ENCODE measurements at regions not wholly inside any gene's neighbourhood (a gene's known extent, or its start where the extent isn't known, plus 50 kb on each side); places are given as distances from the start of the nearest gene placed in this dataset.

DNA sequence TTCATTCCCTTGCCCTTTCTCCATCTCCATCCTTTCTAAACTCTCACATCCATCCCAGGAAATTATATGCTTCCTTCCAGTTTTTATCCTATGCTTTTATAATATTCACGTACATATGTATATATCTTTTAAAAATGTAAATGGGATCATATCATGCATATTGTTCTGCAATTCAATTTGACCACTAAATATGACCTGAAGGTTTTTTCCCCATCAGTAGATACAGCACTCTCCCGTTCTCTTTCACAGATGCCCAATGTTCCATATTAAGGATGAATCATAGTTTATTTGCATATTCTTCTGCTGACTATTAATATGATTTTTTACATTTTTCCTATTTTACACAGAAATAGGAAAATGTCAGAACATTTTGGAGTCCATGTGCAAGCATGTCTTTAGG, 213.3 kb upstream of the PARD3B start:
- H3K27ac Mint-ChIP-seq: no peak overlapping the region
- peaks cover 0 to 1% (median 0%) of the 10 kb centered on the region in 11 donors for H3K9me3 Mint-ChIP-seq
- Histone ChIP-seq H3K4me1 (ENCODE audit: control insufficient read depth in 2 of 2, insufficient read depth in 2 of 2, low read length in 2 of 2) (no peaks in the 10 kb centered on the region), H3K27ac (ENCODE audit: low read depth, low read length) (no peak overlapping the region), H3K9me3 (ENCODE audit: control insufficient read depth in 2 of 3, low read length in 3 of 3) (no peaks in the 10 kb centered on the region), H3K4me3 (ENCODE audit: low read length) (no peak overlapping the region), H3K36me3 (ENCODE audit: control insufficient read depth in 2 of 3, insufficient read depth in 3 of 3, low read length in 3 of 3) (no peaks in the 10 kb centered on the region), H3K27me3 (ENCODE audit: control insufficient read depth in 2 of 2, insufficient read depth in 2 of 2, low read length in 2 of 2) (no peaks in the 10 kb centered on the region)
- CTCF ChIA-PET: no interaction called here
- peaks cover 17 to 26% (median 25%) of the 10 kb centered on the region in 5 donors for H3K27me3 Mint-ChIP-seq
- DNase-seq (no peak), ATAC-seq (no peak)
- POLR2A ChIA-PET: no interaction called here
- intact Hi-C loops (cut with micrococcal nuclease): no loop called here
- no peaks in the 10 kb centered on the region for H3K36me3 Mint-ChIP-seq
- no peak overlapping the region for H3K4me3 Mint-ChIP-seq
- no peaks in the 10 kb centered on the region for H3K4me1 Mint-ChIP-seq

DNA sequence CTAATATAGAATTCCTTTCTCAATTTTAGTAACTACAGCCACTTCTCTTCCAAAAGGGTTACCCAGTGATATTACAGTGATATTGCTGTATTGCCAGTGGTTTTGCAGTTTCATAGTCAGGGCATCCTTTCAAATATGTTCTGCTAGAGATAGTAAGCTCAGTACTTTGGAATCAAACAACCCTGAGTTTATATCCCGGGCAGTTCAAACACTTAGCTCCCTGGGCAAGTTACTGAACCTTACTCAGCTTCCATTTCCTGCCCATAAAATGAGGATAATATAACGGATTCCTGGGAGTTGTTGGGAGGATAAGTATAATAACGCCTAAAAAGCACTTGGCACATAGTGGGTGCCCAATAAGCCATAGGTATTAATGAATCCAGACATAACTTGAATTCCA, 212.6 kb upstream of the PARD3B start:
- ChIA-PET CTCF (no interaction called here), POLR2A (no interaction called here)
- Mint-ChIP-seq H3K9me3 (peaks cover 0 to 1% (median 0%) of the 10 kb centered on the region in 11 donors), H3K36me3 (no peaks in the 10 kb centered on the region), H3K4me3 (no peak overlapping the region), H3K27ac (no peak overlapping the region), H3K4me1 (no peaks in the 10 kb centered on the region), H3K27me3 (peaks cover 23 to 33% (median 32%) of the 10 kb centered on the region in 5 donors)
- intact Hi-C loops (cut with micrococcal nuclease): no loop called here
- H3K9me3 ChIP-seq (ENCODE audit: control insufficient read depth in 2 of 3, low read length in 3 of 3): no peaks in the 10 kb centered on the region
- ATAC-seq: no peak
- no peak for DNase-seq
- no peaks in the 10 kb centered on the region for H3K36me3 ChIP-seq (ENCODE audit: control insufficient read depth in 2 of 3, insufficient read depth in 3 of 3, low read length in 3 of 3)
- no peaks in the 10 kb centered on the region for H3K4me1 ChIP-seq (ENCODE audit: control insufficient read depth in 2 of 2, insufficient read depth in 2 of 2, low read length in 2 of 2)
- H3K27me3 ChIP-seq (ENCODE audit: control insufficient read depth in 2 of 2, insufficient read depth in 2 of 2, low read length in 2 of 2): no peaks in the 10 kb centered on the region
- no peak overlapping the region for H3K27ac ChIP-seq (ENCODE audit: low read depth, low read length)
- H3K4me3 ChIP-seq (ENCODE audit: low read length): no peak overlapping the region

DNA sequence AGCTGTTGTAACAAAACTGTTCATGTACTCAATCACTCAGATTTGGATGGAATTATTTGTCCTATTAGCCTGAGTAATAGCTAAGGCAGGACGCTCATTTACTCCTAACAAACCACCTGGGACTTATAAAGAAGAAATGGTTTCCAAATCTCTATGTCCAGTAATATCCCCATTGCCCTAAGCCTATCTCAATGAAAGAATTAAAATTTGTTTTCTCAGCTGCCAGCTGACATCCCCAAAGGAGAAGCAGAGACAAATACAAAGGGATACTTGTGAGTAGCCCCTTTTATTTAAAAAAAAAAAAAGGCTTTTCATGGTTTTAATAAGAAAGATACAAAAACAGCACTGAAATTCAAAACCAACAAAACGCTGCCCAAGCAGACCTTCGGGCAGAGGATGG, 211.4 kb upstream of the PARD3B start:
- Mint-ChIP-seq H3K27ac (no peak overlapping the region), H3K36me3 (no peaks in the 10 kb centered on the region), H3K4me3 (no peak overlapping the region), H3K27me3 (peaks cover 34 to 44% (median 37%) of the 10 kb centered on the region in 5 donors), H3K9me3 (peaks cover 0 to 1% (median 0%) of the 10 kb centered on the region in 11 donors), H3K4me1 (no peaks in the 10 kb centered on the region)
- Histone ChIP-seq H3K4me3 (ENCODE audit: low read length) (no peak overlapping the region), H3K27ac (ENCODE audit: low read depth, low read length) (no peak overlapping the region), H3K36me3 (ENCODE audit: control insufficient read depth in 2 of 3, insufficient read depth in 3 of 3, low read length in 3 of 3) (no peaks in the 10 kb centered on the region), H3K9me3 (ENCODE audit: control insufficient read depth in 2 of 3, low read length in 3 of 3) (no peaks in the 10 kb centered on the region), H3K4me1 (ENCODE audit: control insufficient read depth in 2 of 2, insufficient read depth in 2 of 2, low read length in 2 of 2) (no peaks in the 10 kb centered on the region), H3K27me3 (ENCODE audit: control insufficient read depth in 2 of 2, insufficient read depth in 2 of 2, low read length in 2 of 2) (no peaks in the 10 kb centered on the region)
- ChIA-PET POLR2A (no interaction called here), CTCF (no interaction called here)
- DNase-seq: no peak
- intact Hi-C loops (cut with micrococcal nuclease): no loop called here
- ATAC-seq: no peak

DNA sequence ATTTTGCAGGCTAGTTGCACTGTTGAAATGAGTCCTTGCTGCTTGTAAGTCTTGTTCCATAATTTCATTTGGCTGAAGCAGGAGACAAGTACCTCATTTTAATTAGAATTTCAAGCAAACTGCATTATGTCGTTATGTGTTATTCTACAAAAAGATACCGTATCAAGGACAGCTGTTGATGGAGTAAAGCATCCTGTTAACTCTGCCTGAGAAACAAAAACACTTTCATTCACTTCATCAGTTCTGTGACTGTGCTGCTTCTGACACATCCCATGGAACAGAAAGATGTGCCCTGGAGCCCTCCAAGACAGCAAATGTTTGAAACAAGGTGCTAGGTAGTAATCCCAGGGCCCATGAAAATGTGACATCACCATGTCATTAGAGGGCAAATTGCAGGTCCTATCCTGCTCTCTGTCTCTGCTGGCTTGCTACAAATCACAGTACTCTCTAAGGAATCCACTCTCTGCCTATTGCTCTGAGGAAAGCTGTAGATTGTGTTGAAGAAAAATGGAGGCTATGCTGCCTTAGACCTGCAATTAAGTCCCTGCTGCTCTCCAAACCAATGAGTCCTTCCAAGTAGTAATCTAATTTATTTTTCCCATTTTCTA, 209.7 kb upstream of the PARD3B start:
- no peak overlapping the region for H3K4me3 ChIP-seq (ENCODE audit: low read length)
- H3K27ac Mint-ChIP-seq: no peak overlapping the region
- H3K27ac ChIP-seq (ENCODE audit: low read depth, low read length): no peak overlapping the region
- ChIA-PET CTCF (no interaction called here), POLR2A (no interaction called here)
- H3K27me3 ChIP-seq (ENCODE audit: control insufficient read depth in 2 of 2, insufficient read depth in 2 of 2, low read length in 2 of 2): no peaks in the 10 kb centered on the region
- no peak overlapping the region for H3K4me3 Mint-ChIP-seq
- no peaks in the 10 kb centered on the region for H3K4me1 ChIP-seq (ENCODE audit: control insufficient read depth in 2 of 2, insufficient read depth in 2 of 2, low read length in 2 of 2)
- peaks cover 39 to 57% (median 44%) of the 10 kb centered on the region in 5 donors for H3K27me3 Mint-ChIP-seq
- no peak for ATAC-seq
- peaks cover 0 to 1% (median 0%) of the 10 kb centered on the region in 11 donors for H3K9me3 Mint-ChIP-seq
- intact Hi-C loops (cut with micrococcal nuclease): no loop called here
- H3K36me3 Mint-ChIP-seq: no peaks in the 10 kb centered on the region
- H3K36me3 ChIP-seq (ENCODE audit: control insufficient read depth in 2 of 3, insufficient read depth in 3 of 3, low read length in 3 of 3): no peaks in the 10 kb centered on the region
- no peaks in the 10 kb centered on the region for H3K9me3 ChIP-seq (ENCODE audit: control insufficient read depth in 2 of 3, low read length in 3 of 3)
- DNase-seq: no peak
- no peaks in the 10 kb centered on the region for H3K4me1 Mint-ChIP-seq

DNA sequence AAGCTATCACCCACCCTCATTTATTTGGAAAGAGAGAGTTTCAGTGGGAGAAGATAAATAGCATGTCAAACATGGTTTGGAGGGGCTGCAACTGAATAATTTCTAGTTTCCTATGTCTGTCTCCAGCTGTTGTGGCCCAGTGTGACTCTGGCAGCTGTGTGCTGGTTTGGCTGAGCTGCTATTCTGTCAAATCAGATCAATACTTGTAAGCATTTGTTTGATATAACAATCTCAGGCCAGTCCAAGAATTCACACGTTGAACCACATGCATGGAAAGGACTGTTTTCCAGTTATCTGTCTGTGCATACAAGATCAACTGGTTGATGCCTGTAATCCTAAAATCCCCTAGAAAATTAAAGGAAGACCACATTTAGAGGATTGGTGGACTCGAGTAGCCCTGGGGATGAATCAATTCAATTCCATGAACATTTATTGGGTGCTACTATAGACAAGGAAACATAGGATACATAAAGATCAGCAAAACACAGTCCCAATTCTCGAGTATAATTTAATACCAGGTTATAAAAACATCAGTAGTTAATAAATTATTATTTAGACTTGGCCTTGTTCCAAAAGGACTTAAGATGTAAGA, 209.0 kb upstream of the PARD3B start:
- ChIA-PET CTCF (no interaction called here), POLR2A (no interaction called here)
- Histone ChIP-seq H3K27ac (ENCODE audit: low read depth, low read length) (no peak overlapping the region), H3K4me1 (ENCODE audit: control insufficient read depth in 2 of 2, insufficient read depth in 2 of 2, low read length in 2 of 2) (no peaks in the 10 kb centered on the region), H3K36me3 (ENCODE audit: control insufficient read depth in 2 of 3, insufficient read depth in 3 of 3, low read length in 3 of 3) (no peaks in the 10 kb centered on the region), H3K4me3 (ENCODE audit: low read length) (no peak overlapping the region), H3K9me3 (ENCODE audit: control insufficient read depth in 2 of 3, low read length in 3 of 3) (no peaks in the 10 kb centered on the region), H3K27me3 (ENCODE audit: control insufficient read depth in 2 of 2, insufficient read depth in 2 of 2, low read length in 2 of 2) (no peaks in the 10 kb centered on the region)
- Mint-ChIP-seq H3K27me3 (peaks cover 39 to 64% (median 49%) of the 10 kb centered on the region in 5 donors), H3K9me3 (peaks cover 0 to 1% (median 0%) of the 10 kb centered on the region in 11 donors), H3K27ac (no peak overlapping the region), H3K4me3 (no peak overlapping the region), H3K4me1 (no peaks in the 10 kb centered on the region), H3K36me3 (no peaks in the 10 kb centered on the region)
- DNase-seq (no peak), ATAC-seq (no peak)
- intact Hi-C loops (cut with micrococcal nuclease): no loop called here

DNA sequence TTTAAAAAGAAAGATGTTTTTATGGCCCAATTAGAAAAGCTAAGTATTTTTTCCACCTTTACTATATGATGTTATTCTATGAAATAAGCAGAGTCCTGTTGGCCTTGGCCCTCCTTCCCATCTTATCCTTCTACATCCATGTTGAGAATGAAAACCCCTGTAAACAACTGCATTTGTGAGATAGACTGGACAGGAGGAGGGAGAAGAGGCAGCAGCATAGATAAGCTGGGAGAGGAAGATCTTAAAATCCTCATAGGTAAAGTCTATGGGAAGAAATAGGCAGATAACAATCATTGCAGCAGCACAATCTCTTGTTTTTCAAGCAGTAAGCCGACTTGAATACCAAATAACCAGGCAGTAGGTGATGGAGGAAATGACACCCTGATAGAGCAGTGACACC, 207.6 kb upstream of the PARD3B start:
- Histone ChIP-seq H3K4me1 (ENCODE audit: control insufficient read depth in 2 of 2, insufficient read depth in 2 of 2, low read length in 2 of 2) (no peaks in the 10 kb centered on the region), H3K4me3 (ENCODE audit: low read length) (no peak overlapping the region), H3K9me3 (ENCODE audit: control insufficient read depth in 2 of 3, low read length in 3 of 3) (no peaks in the 10 kb centered on the region), H3K27me3 (ENCODE audit: control insufficient read depth in 2 of 2, insufficient read depth in 2 of 2, low read length in 2 of 2) (no peaks in the 10 kb centered on the region), H3K27ac (ENCODE audit: low read depth, low read length) (no peak overlapping the region), H3K36me3 (ENCODE audit: control insufficient read depth in 2 of 3, insufficient read depth in 3 of 3, low read length in 3 of 3) (no peaks in the 10 kb centered on the region)
- ATAC-seq (no peak), DNase-seq (no peak)
- no peak overlapping the region for H3K27ac Mint-ChIP-seq
- no peaks in the 10 kb centered on the region for H3K4me1 Mint-ChIP-seq
- POLR2A ChIA-PET: no interaction called here
- peaks cover 39 to 61% (median 50%) of the 10 kb centered on the region in 5 donors for H3K27me3 Mint-ChIP-seq
- H3K4me3 Mint-ChIP-seq: no peak overlapping the region
- intact Hi-C loops (cut with micrococcal nuclease): no loop called here
- no peaks in the 10 kb centered on the region for H3K36me3 Mint-ChIP-seq
- peaks cover 0 to 1% (median 0%) of the 10 kb centered on the region in 11 donors for H3K9me3 Mint-ChIP-seq
- CTCF ChIA-PET: interaction anchor here (1.1 kb wide), 1 partner anchor 14 kb away, joined by 3 read pairs; no protein-coding TSS in a partner anchor

DNA sequence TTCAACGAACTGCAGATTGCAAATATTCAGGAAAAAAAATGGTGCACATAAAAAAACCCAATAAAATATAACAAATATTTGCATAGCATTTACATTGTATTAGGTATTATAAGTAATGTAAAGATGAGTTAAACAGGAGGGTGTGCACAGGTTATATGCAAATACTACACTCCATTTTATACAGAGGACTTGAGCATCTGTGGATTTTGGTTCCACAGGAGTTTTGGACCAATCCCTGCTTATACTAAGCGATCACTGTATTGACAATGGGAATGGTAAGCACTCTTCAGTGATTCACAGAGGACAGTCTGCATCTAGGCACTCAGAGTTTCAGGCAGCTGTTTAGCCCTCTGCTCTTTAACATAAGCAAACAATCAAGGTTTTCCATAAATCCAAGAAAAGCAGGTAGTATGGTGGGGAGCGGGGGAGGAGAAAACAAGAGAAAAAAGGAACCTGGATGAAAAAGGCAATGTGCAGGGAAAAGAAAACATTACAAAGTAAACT, 206.0 kb upstream of the PARD3B start:
- H3K27ac Mint-ChIP-seq: no peak overlapping the region
- intact Hi-C loops (cut with micrococcal nuclease): no loop called here

More for the DNA sequence above, 206.0 kb upstream of the PARD3B start:
- Histone ChIP-seq H3K36me3 (ENCODE audit: control insufficient read depth in 2 of 3, insufficient read depth in 3 of 3, low read length in 3 of 3) (no peaks in the 10 kb centered on the region), H3K4me3 (ENCODE audit: low read length) (no peak overlapping the region), H3K27me3 (ENCODE audit: control insufficient read depth in 2 of 2, insufficient read depth in 2 of 2, low read length in 2 of 2) (no peaks in the 10 kb centered on the region), H3K27ac (ENCODE audit: low read depth, low read length) (no peak overlapping the region), H3K9me3 (ENCODE audit: control insufficient read depth in 2 of 3, low read length in 3 of 3) (no peaks in the 10 kb centered on the region), H3K4me1 (ENCODE audit: control insufficient read depth in 2 of 2, insufficient read depth in 2 of 2, low read length in 2 of 2) (no peaks in the 10 kb centered on the region)
- peaks cover 36 to 58% (median 45%) of the 10 kb centered on the region in 5 donors for H3K27me3 Mint-ChIP-seq
- no peaks in the 10 kb centered on the region for H3K4me1 Mint-ChIP-seq
- H3K36me3 Mint-ChIP-seq: no peaks in the 10 kb centered on the region
- peaks cover 0 to 1% (median 0%) of the 10 kb centered on the region in 11 donors for H3K9me3 Mint-ChIP-seq
- CTCF ChIA-PET: no interaction called here
- no peak overlapping the region for H3K4me3 Mint-ChIP-seq
- no peak for DNase-seq
- no peak for ATAC-seq
- POLR2A ChIA-PET: no interaction called here
